ENCODE measurements at regions not wholly inside any gene's neighbourhood (a gene's known extent, or its start where the extent isn't known, plus 50 kb on each side); places are given as distances from the start of the nearest gene placed in this dataset.
"Not testable (repeated sequence)": the region's sequence is repeated elsewhere in the genome, so short reads cannot be mapped to it uniquely, and the experiment has no call there.

GRCh38 chr7:155932324-155932723 is 120.1 kb upstream of the SHH start:
- DNase-seq: not testable (repeated sequence)

GRCh38 chr7:155931396-155932085 is 119.3 kb upstream of the SHH start:
- DNase-seq: no peak

GRCh38 chr7:155930527-155930926 is 118.3 kb upstream of the SHH start:
- no peak for DNase-seq

GRCh38 chr7:155930061-155930460 is 117.8 kb upstream of the SHH start:
- DNase-seq: no peak

- DNase-seq: no peak
Observed at GRCh38 chr7:155928583-155928982, 116.3 kb upstream of the SHH start.

- no peak for DNase-seq
Observed at GRCh38 chr7:155927905-155928304, 115.6 kb upstream of the SHH start.

- DNase-seq: no peak
Observed at GRCh38 chr7:155925682-155926081, 113.4 kb upstream of the SHH start.

- DNase-seq: no peak
Observed at GRCh38 chr7:155922067-155922816, 110.0 kb upstream of the SHH start.

- DNase-seq: no peak
Observed at GRCh38 chr7:155921804-155922066, 109.5 kb upstream of the SHH start.

GRCh38 chr7:155921086-155921803 is 109.0 kb upstream of the SHH start:
- no peak for DNase-seq

GRCh38 chr7:155920068-155920461 is 107.8 kb upstream of the SHH start:
- DNase-seq: no peak

GRCh38 chr7:155919391-155920067 is 107.3 kb upstream of the SHH start:
- no peak for DNase-seq

GRCh38 chr7:155918720-155919390 is 106.6 kb upstream of the SHH start:
- no peak for DNase-seq

GRCh38 chr7:155917836-155918430 is 105.7 kb upstream of the SHH start:
- no peak for DNase-seq

- no peak for DNase-seq
Observed at GRCh38 chr7:155916926-155917655, 104.8 kb upstream of the SHH start.

- no peak for DNase-seq
Observed at GRCh38 chr7:155914341-155914740, 102.1 kb upstream of the SHH start.

- DNase-seq: no peak
Observed at GRCh38 chr7:155913719-155914118, 101.5 kb upstream of the SHH start.

GRCh38 chr7:155913291-155913690 is 101.0 kb upstream of the SHH start:
- DNase-seq: no peak

- DNase-seq: no peak
Observed at GRCh38 chr7:155911471-155912105, 99.3 kb upstream of the SHH start.

- DNase-seq: no peak
Observed at GRCh38 chr7:155908385-155908784, 96.1 kb upstream of the SHH start.

GRCh38 chr7:155907450-155908200 is 95.4 kb upstream of the SHH start:
- DNase-seq: no peak

All from right forelimb (tissue), 1 donor.